ENCODE measurements at regions not wholly inside any gene's neighbourhood (a gene's known extent, or its start where the extent isn't known, plus 50 kb on each side); places are given as distances from the start of the nearest gene placed in this dataset.
"Not testable (repeated sequence)": the region's sequence is repeated elsewhere in the genome, so short reads cannot be mapped to it uniquely, and the experiment has no call there.

DNA sequence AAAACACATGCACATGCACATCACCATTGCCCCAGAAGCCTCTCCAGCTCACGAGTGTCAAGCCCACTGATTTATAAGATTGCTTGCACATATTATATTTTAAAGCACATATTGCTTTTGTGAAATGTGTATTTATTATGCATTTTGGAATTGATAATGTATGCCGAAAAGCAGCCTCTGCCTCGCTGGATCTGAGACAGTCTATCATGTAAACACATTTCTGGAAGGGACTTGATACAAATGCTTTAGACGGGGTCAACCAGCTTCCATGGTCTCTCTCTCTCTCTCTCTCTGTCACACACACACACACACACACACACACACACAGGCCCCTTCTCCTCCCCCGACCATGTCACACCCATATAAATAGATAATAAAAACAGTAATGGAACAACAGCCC, 203.8 kb downstream of the TUBA3C start:
- H3K9me3 Mint-ChIP-seq: peaks cover 62% of the 10 kb centered on the region
- no peak overlapping the region for H3K4me3 Mint-ChIP-seq
- peaks cover 3% of the 10 kb centered on the region for H3K27me3 Mint-ChIP-seq (ENCODE audit: low read depth)
- TF ChIP-seq, protein P1, sequence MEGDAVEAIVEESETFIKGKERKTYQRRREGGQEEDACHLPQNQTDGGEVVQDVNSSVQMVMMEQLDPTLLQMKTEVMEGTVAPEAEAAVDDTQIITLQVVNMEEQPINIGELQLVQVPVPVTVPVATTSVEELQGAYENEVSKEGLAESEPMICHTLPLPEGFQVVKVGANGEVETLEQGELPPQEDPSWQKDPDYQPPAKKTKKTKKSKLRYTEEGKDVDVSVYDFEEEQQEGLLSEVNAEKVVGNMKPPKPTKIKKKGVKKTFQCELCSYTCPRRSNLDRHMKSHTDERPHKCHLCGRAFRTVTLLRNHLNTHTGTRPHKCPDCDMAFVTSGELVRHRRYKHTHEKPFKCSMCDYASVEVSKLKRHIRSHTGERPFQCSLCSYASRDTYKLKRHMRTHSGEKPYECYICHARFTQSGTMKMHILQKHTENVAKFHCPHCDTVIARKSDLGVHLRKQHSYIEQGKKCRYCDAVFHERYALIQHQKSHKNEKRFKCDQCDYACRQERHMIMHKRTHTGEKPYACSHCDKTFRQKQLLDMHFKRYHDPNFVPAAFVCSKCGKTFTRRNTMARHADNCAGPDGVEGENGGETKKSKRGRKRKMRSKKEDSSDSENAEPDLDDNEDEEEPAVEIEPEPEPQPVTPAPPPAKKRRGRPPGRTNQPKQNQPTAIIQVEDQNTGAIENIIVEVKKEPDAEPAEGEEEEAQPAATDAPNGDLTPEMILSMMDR (IDR thresholded peaks at IDR 0.05; ENCODE audit: unreplicated experiment in 3 of 3): no peak
- H3K27ac Mint-ChIP-seq: no peak overlapping the region
- H3K4me1 Mint-ChIP-seq: no peaks in the 10 kb centered on the region
- no peaks in the 10 kb centered on the region for H3K36me3 Mint-ChIP-seq (ENCODE audit: low read depth)

- no peak overlapping the region for H3K4me3 Mint-ChIP-seq
- H3K27ac Mint-ChIP-seq: no peak overlapping the region
- no peaks in the 10 kb centered on the region for H3K4me1 Mint-ChIP-seq
- peaks cover 53% of the 10 kb centered on the region for H3K9me3 Mint-ChIP-seq
- TF ChIP-seq, protein P1 (IDR thresholded peaks at IDR 0.05; ENCODE audit: unreplicated experiment in 3 of 3): no peak
- H3K36me3 Mint-ChIP-seq (ENCODE audit: low read depth): no peaks in the 10 kb centered on the region
- H3K27me3 Mint-ChIP-seq (ENCODE audit: low read depth): no peaks in the 10 kb centered on the region
Measured at GRCh38 chr13:18971576-18972219, 209.9 kb downstream of the TUBA3C start.

DNA sequence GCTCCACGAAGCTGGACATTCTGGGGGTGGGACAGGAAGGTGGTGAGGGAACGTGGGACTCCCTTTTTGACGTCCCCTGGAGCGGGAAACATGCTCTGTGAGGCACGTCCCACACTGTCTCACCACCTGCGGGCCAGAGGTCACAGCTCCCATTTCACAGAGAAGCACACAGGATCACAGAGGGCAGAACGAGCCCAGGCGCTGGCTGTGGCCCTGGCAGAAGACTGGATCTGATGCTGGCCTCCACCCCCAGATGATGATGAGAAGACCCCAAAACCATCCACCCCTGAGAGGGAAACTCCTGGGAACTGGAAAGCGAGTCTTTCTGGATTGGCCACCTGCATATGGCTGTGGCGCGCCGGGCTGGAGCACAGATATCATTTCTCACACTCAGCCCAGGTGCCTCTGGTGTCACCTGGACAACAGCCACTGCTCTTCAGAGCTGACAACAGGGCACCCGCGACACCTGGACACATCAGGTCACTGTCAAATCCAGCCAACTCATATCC, 216.2 kb downstream of the TUBA3C start:
- TF ChIP-seq, protein P1 (IDR thresholded peaks at IDR 0.05; ENCODE audit: unreplicated experiment in 3 of 3): no peak
- no peak overlapping the region for H3K4me3 Mint-ChIP-seq
- H3K27me3 Mint-ChIP-seq (ENCODE audit: low read depth): no peaks in the 10 kb centered on the region
- peaks cover 4% of the 10 kb centered on the region for H3K36me3 Mint-ChIP-seq (ENCODE audit: low read depth)
- peaks cover 49% of the 10 kb centered on the region for H3K9me3 Mint-ChIP-seq
- no peaks in the 10 kb centered on the region for H3K4me1 Mint-ChIP-seq
- H3K27ac Mint-ChIP-seq: no peak overlapping the region

- TF ChIP-seq, protein P1 (IDR thresholded peaks at IDR 0.05; ENCODE audit: unreplicated experiment in 3 of 3): no peak
- Mint-ChIP-seq H3K9me3 (peaks cover 52% of the 10 kb centered on the region), H3K27me3 (ENCODE audit: low read depth) (no peaks in the 10 kb centered on the region), H3K36me3 (ENCODE audit: low read depth) (peaks cover 4% of the 10 kb centered on the region), H3K4me3 (no peak overlapping the region), H3K4me1 (no peaks in the 10 kb centered on the region), H3K27ac (no peak overlapping the region)
Measured at GRCh38 chr13:18964942-18965341, 216.7 kb downstream of the TUBA3C start.

DNA sequence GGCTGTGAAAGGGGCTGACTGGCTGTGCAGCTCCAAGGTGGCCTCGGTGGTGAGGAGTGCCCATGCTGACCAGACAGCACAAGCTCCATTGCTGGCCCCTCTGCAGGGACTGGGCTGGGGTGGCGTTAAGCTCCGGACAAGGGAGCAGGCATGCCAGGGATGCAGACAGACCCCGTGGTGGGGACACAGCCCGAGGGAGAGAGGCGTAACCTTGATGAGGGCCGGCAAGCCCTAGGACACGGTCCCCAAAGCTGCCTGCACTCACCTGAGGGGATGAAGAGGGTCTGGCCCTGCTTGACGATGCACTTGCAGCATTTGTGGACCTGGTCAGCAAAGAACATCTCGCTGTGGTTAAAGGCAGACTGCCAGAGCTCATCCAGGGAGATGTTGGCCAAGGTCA, 217.9 kb downstream of the TUBA3C start:
- H3K36me3 Mint-ChIP-seq (ENCODE audit: low read depth); H3K4me1 Mint-ChIP-seq; H3K27ac Mint-ChIP-seq; H3K4me3 Mint-ChIP-seq; H3K27me3 Mint-ChIP-seq (ENCODE audit: low read depth): not testable (repeated sequence)
- peaks cover 42% of the 10 kb centered on the region for H3K9me3 Mint-ChIP-seq

- H3K36me3 Mint-ChIP-seq (ENCODE audit: low read depth): peaks cover 4% of the 10 kb centered on the region
- no peak overlapping the region for H3K27ac Mint-ChIP-seq
- H3K27me3 Mint-ChIP-seq (ENCODE audit: low read depth): no peaks in the 10 kb centered on the region
- H3K4me3 Mint-ChIP-seq: no peak overlapping the region
- peaks cover 40% of the 10 kb centered on the region for H3K9me3 Mint-ChIP-seq
- no peaks in the 10 kb centered on the region for H3K4me1 Mint-ChIP-seq
- TF ChIP-seq, protein P1 (IDR thresholded peaks at IDR 0.05; ENCODE audit: unreplicated experiment in 3 of 3): no peak
Measured at GRCh38 chr13:18962168-18962734, 219.4 kb downstream of the TUBA3C start.
